ENCODE measurements at regions not wholly inside any gene's neighbourhood (a gene's known extent, or its start where the extent isn't known, plus 50 kb on each side); places are given as distances from the start of the nearest gene placed in this dataset.

GRCh38 chr10:130430291-130430690 lies 294.1 kb downstream of the GLRX3 start:
- no peak for DNase-seq (ENCODE audit: low read depth in 3 of 3)

GRCh38 chr10:130430852-130431704 lies 294.9 kb downstream of the GLRX3 start:
- DNase-seq (ENCODE audit: low read depth in 3 of 3) = no peak

- no peak for DNase-seq (ENCODE audit: low read depth in 3 of 3)
These were observed 296.1 kb downstream of the GLRX3 start for GRCh38 chr10:130432271-130432670.

- DNase-seq (ENCODE audit: low read depth in 3 of 3) = no peak
These were observed 296.7 kb downstream of the GLRX3 start for GRCh38 chr10:130432850-130433249.

GRCh38 chr10:130434446-130435385 lies 298.5 kb downstream of the GLRX3 start:
- DNase-seq (ENCODE audit: low read depth in 3 of 3) = no peak

- no peak for DNase-seq (ENCODE audit: low read depth in 3 of 3)
These were observed 299.8 kb downstream of the GLRX3 start for GRCh38 chr10:130435961-130436360.

- DNase-seq (ENCODE audit: low read depth in 3 of 3) = no peak
These were observed 302.7 kb downstream of the GLRX3 start for GRCh38 chr10:130438861-130439260.

GRCh38 chr10:130439766-130440165 lies 303.6 kb downstream of the GLRX3 start:
- no peak for DNase-seq (ENCODE audit: low read depth in 3 of 3)

- no peak for DNase-seq (ENCODE audit: low read depth in 3 of 3)
These were observed 304.3 kb downstream of the GLRX3 start for GRCh38 chr10:130440494-130440893.

GRCh38 chr10:130440971-130441370 lies 304.8 kb downstream of the GLRX3 start:
- DNase-seq (ENCODE audit: low read depth in 3 of 3) = no peak

GRCh38 chr10:130443066-130443465 lies 306.9 kb downstream of the GLRX3 start:
- DNase-seq (ENCODE audit: low read depth in 3 of 3) = no peak

GRCh38 chr10:130453036-130453720 lies 317.0 kb downstream of the GLRX3 start:
- no peak for DNase-seq (ENCODE audit: low read depth in 3 of 3)

GRCh38 chr10:130453721-130454542 lies 317.7 kb downstream of the GLRX3 start:
- DNase-seq (ENCODE audit: low read depth in 3 of 3) = no peak

- DNase-seq (ENCODE audit: low read depth in 3 of 3) = no peak
These were observed 318.4 kb downstream of the GLRX3 start for GRCh38 chr10:130454543-130455000.

GRCh38 chr10:130455111-130455695 lies 319.0 kb downstream of the GLRX3 start:
- no peak for DNase-seq (ENCODE audit: low read depth in 3 of 3)

- DNase-seq (ENCODE audit: low read depth in 3 of 3) = no peak
These were observed 319.6 kb downstream of the GLRX3 start for GRCh38 chr10:130455791-130456190.

GRCh38 chr10:130456616-130457015 lies 320.4 kb downstream of the GLRX3 start:
- no peak for DNase-seq (ENCODE audit: low read depth in 3 of 3)

GRCh38 chr10:130458509-130458908 lies 322.3 kb downstream of the GLRX3 start:
- DNase-seq (ENCODE audit: low read depth in 3 of 3) = no peak

- no peak for DNase-seq (ENCODE audit: low read depth in 3 of 3)
These were observed 322.8 kb downstream of the GLRX3 start for GRCh38 chr10:130459011-130459410.

- no peak for DNase-seq (ENCODE audit: low read depth in 3 of 3)
These were observed 323.8 kb downstream of the GLRX3 start for GRCh38 chr10:130459851-130460490.

Measured in stimulated activated CD4-positive, alpha-beta T cell treated with anti-CD3 and anti-CD28 coated beads, TNF-alpha, amount 100 ng/mL, for 4 hours (primary cell).